ENCODE measurements at regions not wholly inside any gene's neighbourhood (a gene's known extent, or its start where the extent isn't known, plus 50 kb on each side); places are given as distances from the start of the nearest gene placed in this dataset.

DNA sequence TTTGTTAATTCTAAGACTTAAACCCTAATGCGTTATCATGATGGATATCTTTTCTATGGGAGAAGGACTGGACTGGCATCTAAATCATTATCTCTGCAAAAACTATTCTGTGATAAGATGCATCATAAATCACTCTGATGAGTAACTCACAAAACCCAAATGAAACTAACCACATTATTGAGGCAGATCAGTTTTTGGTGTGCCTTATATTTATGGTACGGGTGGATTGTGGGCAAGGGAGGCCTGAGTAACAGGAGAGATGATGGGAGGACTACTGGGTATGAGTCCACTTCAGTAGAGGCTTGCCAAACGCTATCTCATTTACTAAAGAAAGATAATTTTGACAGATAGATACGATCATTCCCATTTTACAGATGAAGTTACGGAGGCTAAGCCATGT lies 66.4 kb upstream of the GUCY1A1 start:
- no peaks in the 10 kb centered on the region for H3K9me3 ChIP-seq (ENCODE audit: insufficient read depth, low read length, severe bottlenecking)
- TF ChIP-seq EZH2 (IDR thresholded peaks at IDR 0.05; ENCODE audit: borderline replicate concordance, low read depth, low read length, severe bottlenecking): no peak
- TF ChIP-seq, protein P1, sequence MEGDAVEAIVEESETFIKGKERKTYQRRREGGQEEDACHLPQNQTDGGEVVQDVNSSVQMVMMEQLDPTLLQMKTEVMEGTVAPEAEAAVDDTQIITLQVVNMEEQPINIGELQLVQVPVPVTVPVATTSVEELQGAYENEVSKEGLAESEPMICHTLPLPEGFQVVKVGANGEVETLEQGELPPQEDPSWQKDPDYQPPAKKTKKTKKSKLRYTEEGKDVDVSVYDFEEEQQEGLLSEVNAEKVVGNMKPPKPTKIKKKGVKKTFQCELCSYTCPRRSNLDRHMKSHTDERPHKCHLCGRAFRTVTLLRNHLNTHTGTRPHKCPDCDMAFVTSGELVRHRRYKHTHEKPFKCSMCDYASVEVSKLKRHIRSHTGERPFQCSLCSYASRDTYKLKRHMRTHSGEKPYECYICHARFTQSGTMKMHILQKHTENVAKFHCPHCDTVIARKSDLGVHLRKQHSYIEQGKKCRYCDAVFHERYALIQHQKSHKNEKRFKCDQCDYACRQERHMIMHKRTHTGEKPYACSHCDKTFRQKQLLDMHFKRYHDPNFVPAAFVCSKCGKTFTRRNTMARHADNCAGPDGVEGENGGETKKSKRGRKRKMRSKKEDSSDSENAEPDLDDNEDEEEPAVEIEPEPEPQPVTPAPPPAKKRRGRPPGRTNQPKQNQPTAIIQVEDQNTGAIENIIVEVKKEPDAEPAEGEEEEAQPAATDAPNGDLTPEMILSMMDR (IDR thresholded peaks at IDR 0.05; ENCODE audit: borderline replicate concordance, extremely low read depth, low read length, poor library complexity, severe bottlenecking): no peak
- no peak overlapping the region for H2AFZ ChIP-seq (ENCODE audit: low read depth, low read length)
- H3K27ac ChIP-seq (ENCODE audit: low read length): no peak overlapping the region
- DNase-seq (no peak), ATAC-seq (ENCODE audit: insufficient read depth, low read depth) (no peak)
- no peaks in the 10 kb centered on the region for H3K27me3 ChIP-seq (ENCODE audit: insufficient read depth, low read length, poor library complexity)
- H3K4me1 ChIP-seq (ENCODE audit: insufficient read depth, low read length): peaks cover 20% of the 10 kb centered on the region
- no peak overlapping the region for H3K4me3 ChIP-seq (ENCODE audit: low read depth in 1 of 2, low read length in 2 of 2)
- no peak overlapping the region for H3K4me2 ChIP-seq (ENCODE audit: insufficient read depth, low read length)
- no peak overlapping the region for H3K9ac ChIP-seq (ENCODE audit: low read depth, low read length)
- no peaks in the 10 kb centered on the region for H3K79me2 ChIP-seq (ENCODE audit: insufficient read depth, low read length)
- H3K36me3 ChIP-seq (ENCODE audit: insufficient read depth, low read length): no peaks in the 10 kb centered on the region
- H4K20me1 ChIP-seq (ENCODE audit: insufficient read depth, low read length): no peaks in the 10 kb centered on the region

DNA sequence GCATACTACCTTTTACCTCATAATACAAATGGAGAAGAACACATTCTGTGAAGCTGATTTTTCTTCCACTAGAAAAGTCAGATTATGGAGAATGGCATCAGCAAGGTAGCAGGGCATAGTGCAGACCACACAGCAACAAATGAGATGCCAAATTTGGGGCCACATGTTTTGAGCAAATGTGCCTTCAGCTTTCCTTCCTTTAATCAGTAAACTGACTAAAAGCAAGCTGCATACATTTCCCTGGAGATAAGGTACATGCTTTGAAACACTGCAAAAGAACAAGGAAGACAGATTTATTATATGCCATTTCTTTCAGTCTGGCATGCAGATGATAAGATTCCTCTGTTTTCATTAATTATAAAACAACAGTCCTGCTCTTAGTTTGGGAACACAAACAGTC lies 67.1 kb upstream of the GUCY1A1 start:
- Histone ChIP-seq H3K4me2 (ENCODE audit: insufficient read depth, low read length) (no peak overlapping the region), H4K20me1 (ENCODE audit: insufficient read depth, low read length) (no peaks in the 10 kb centered on the region), H3K27me3 (ENCODE audit: insufficient read depth, low read length, poor library complexity) (no peaks in the 10 kb centered on the region), H2AFZ (ENCODE audit: low read depth, low read length) (no peak overlapping the region), H3K9ac (ENCODE audit: low read depth, low read length) (no peak overlapping the region), H3K9me3 (ENCODE audit: insufficient read depth, low read length, severe bottlenecking) (no peaks in the 10 kb centered on the region), H3K4me3 (ENCODE audit: low read depth in 1 of 2, low read length in 2 of 2) (no peak overlapping the region), H3K79me2 (ENCODE audit: insufficient read depth, low read length) (no peaks in the 10 kb centered on the region), H3K4me1 (ENCODE audit: insufficient read depth, low read length) (peaks cover 14% of the 10 kb centered on the region), H3K27ac (ENCODE audit: low read length) (no peak overlapping the region), H3K36me3 (ENCODE audit: insufficient read depth, low read length) (no peaks in the 10 kb centered on the region)
- no peak for ATAC-seq (ENCODE audit: insufficient read depth, low read depth)
- no peak for DNase-seq
- TF ChIP-seq, protein P1 (IDR thresholded peaks at IDR 0.05; ENCODE audit: borderline replicate concordance, extremely low read depth, low read length, poor library complexity, severe bottlenecking): no peak
- no peak for TF ChIP-seq EZH2 (IDR thresholded peaks at IDR 0.05; ENCODE audit: borderline replicate concordance, low read depth, low read length, severe bottlenecking)

DNA sequence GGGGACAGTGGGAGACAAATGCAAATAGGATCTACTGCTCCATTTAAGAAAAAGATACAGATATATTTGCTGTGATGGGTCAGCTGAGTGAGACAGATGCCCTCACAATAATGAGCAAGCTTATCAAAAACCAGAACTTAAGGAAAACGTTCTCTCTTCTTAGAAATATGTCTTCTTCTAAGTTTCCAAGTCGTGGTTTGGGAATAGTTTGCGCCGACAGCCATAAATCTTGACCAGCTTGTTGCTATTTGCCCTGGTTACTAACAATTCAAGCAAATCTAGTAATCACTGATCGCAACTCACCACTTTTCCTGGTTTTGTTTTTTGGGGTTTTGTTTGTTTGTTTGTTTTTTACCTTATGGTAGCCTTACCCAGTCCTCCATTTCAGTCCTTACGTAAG lies 67.6 kb upstream of the GUCY1A1 start:
- Histone ChIP-seq H3K79me2 (ENCODE audit: insufficient read depth, low read length) (no peaks in the 10 kb centered on the region), H3K27me3 (ENCODE audit: insufficient read depth, low read length, poor library complexity) (no peaks in the 10 kb centered on the region), H2AFZ (ENCODE audit: low read depth, low read length) (no peak overlapping the region), H3K4me3 (ENCODE audit: low read depth in 1 of 2, low read length in 2 of 2) (no peak overlapping the region), H3K36me3 (ENCODE audit: insufficient read depth, low read length) (no peaks in the 10 kb centered on the region), H3K9me3 (ENCODE audit: insufficient read depth, low read length, severe bottlenecking) (no peaks in the 10 kb centered on the region), H4K20me1 (ENCODE audit: insufficient read depth, low read length) (no peaks in the 10 kb centered on the region), H3K4me1 (ENCODE audit: insufficient read depth, low read length) (peaks cover 9% of the 10 kb centered on the region), H3K27ac (ENCODE audit: low read length) (no peak overlapping the region), H3K9ac (ENCODE audit: low read depth, low read length) (no peak overlapping the region), H3K4me2 (ENCODE audit: insufficient read depth, low read length) (no peak overlapping the region)
- TF ChIP-seq, protein P1 (IDR thresholded peaks at IDR 0.05; ENCODE audit: borderline replicate concordance, extremely low read depth, low read length, poor library complexity, severe bottlenecking): no peak
- no peak for ATAC-seq (ENCODE audit: insufficient read depth, low read depth)
- no peak for DNase-seq

DNA sequence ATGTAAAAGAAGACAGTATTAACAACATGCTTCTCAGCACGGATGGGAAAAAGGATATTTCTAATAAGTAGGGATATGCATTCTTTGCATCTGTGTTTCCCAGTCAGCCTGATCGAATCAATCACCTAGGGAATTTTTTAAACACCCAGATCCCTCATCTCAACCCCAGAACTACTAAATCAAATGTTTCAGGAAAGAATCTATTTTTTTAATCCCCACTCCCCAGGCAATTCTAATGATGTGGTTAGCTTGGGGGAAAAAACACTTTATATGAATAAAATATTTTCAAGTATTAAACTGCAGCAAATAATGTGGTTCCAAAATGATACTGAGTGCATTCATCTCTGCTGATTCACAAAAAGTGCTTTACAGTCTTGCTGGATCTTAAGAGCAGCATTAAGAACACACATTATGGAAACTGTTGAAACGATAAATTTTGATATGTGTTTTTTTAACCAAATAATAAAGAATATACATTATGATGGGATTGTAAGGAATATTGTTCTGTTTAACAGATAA lies 68.7 kb upstream of the GUCY1A1 start:
- Histone ChIP-seq H4K20me1 (ENCODE audit: insufficient read depth, low read length) (no peaks in the 10 kb centered on the region), H3K4me2 (ENCODE audit: insufficient read depth, low read length) (no peak overlapping the region), H3K36me3 (ENCODE audit: insufficient read depth, low read length) (no peaks in the 10 kb centered on the region), H3K27ac (ENCODE audit: low read length) (no peak overlapping the region), H3K9me3 (ENCODE audit: insufficient read depth, low read length, severe bottlenecking) (no peaks in the 10 kb centered on the region), H3K27me3 (ENCODE audit: insufficient read depth, low read length, poor library complexity) (no peaks in the 10 kb centered on the region), H3K79me2 (ENCODE audit: insufficient read depth, low read length) (no peaks in the 10 kb centered on the region), H3K9ac (ENCODE audit: low read depth, low read length) (no peak overlapping the region), H3K4me3 (ENCODE audit: low read depth in 1 of 2, low read length in 2 of 2) (no peak overlapping the region), H2AFZ (ENCODE audit: low read depth, low read length) (no peak overlapping the region), H3K4me1 (ENCODE audit: insufficient read depth, low read length) (no peaks in the 10 kb centered on the region)
- TF ChIP-seq, protein P1 (IDR thresholded peaks at IDR 0.05; ENCODE audit: borderline replicate concordance, extremely low read depth, low read length, poor library complexity, severe bottlenecking): no peak
- no peak for TF ChIP-seq EZH2 (IDR thresholded peaks at IDR 0.05; ENCODE audit: borderline replicate concordance, low read depth, low read length, severe bottlenecking)
- ATAC-seq (ENCODE audit: insufficient read depth, low read depth): no peak
- no peak for DNase-seq
